SK-N-MC (cell line): ENCODE measurements at regions not wholly inside any gene's neighbourhood (a gene's known extent, or its start where the extent isn't known, plus 50 kb on each side); places are given as distances from the start of the nearest gene placed in this dataset.

ENCODE experiments used
- EZH2 ChIP-seq: fragments of 200-600 bp; sonication (generic); IDR thresholded peaks from one replicate; pipeline ENCODE4 v1.6.1; 2017; ENCODE audit warnings: antibody characterized with exemption
- POLR2AphosphoS5 ChIP-seq: IDR thresholded peaks from 2 replicates; pipeline ENCODE4 v1.6.1; 2012; ENCODE audit warnings: mild to moderate bottlenecking, low read depth, low read length, borderline replicate concordance

- TF ChIP-seq EZH2 (no peak), POLR2AphosphoS5 (no peak)
Measured at GRCh38 chr4:74590476-74590875, 145.5 kb downstream of the AREG start.
